ENCODE measurements at regions not wholly inside any gene's neighbourhood (a gene's known extent, or its start where the extent isn't known, plus 50 kb on each side); places are given as distances from the start of the nearest gene placed in this dataset.

- Histone ChIP-seq H2AFZ (ENCODE audit: low read depth, low read length, severe bottlenecking) (no peak overlapping the region), H4K20me1 (ENCODE audit: low read depth, low read length) (no peaks in the 10 kb centered on the region), H3K27ac (ENCODE audit: low read depth, low read length) (no peak overlapping the region), H3K79me2 (ENCODE audit: insufficient read depth, low read length) (no peaks in the 10 kb centered on the region), H3K9ac (ENCODE audit: low read length) (no peak overlapping the region), H3K36me3 (ENCODE audit: low read length) (no peaks in the 10 kb centered on the region), H3K9me2 (replicated peaks; ENCODE audit: insufficient read depth, low read length) (no peaks in the 10 kb centered on the region), H3K4me3 (ENCODE audit: insufficient read depth, low read length, poor library complexity, severe bottlenecking) (no peak overlapping the region), H3F3A (ENCODE audit: insufficient read depth) (no peaks in the 10 kb centered on the region), H3K27me3 (ENCODE audit: low read length) (no peaks in the 10 kb centered on the region), H3K9me3 (ENCODE audit: insufficient read depth, low read length) (no peaks in the 10 kb centered on the region), H3K4me2 (ENCODE audit: low read depth, low read length, poor library complexity, severe bottlenecking) (no peak overlapping the region)
- no peak for TF ChIP-seq EZH2phosphoT487 (conservative IDR thresholded peaks at IDR 0.05; ENCODE audit: low read length)
- TF ChIP-seq, protein P1, sequence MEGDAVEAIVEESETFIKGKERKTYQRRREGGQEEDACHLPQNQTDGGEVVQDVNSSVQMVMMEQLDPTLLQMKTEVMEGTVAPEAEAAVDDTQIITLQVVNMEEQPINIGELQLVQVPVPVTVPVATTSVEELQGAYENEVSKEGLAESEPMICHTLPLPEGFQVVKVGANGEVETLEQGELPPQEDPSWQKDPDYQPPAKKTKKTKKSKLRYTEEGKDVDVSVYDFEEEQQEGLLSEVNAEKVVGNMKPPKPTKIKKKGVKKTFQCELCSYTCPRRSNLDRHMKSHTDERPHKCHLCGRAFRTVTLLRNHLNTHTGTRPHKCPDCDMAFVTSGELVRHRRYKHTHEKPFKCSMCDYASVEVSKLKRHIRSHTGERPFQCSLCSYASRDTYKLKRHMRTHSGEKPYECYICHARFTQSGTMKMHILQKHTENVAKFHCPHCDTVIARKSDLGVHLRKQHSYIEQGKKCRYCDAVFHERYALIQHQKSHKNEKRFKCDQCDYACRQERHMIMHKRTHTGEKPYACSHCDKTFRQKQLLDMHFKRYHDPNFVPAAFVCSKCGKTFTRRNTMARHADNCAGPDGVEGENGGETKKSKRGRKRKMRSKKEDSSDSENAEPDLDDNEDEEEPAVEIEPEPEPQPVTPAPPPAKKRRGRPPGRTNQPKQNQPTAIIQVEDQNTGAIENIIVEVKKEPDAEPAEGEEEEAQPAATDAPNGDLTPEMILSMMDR (IDR thresholded peaks at IDR 0.05; ENCODE audit: insufficient read depth, low read length, poor library complexity, severe bottlenecking) = no peak
Measured at GRCh38 chr10:88165849-88166271, 302.4 kb downstream of the PTEN start.

DNA sequence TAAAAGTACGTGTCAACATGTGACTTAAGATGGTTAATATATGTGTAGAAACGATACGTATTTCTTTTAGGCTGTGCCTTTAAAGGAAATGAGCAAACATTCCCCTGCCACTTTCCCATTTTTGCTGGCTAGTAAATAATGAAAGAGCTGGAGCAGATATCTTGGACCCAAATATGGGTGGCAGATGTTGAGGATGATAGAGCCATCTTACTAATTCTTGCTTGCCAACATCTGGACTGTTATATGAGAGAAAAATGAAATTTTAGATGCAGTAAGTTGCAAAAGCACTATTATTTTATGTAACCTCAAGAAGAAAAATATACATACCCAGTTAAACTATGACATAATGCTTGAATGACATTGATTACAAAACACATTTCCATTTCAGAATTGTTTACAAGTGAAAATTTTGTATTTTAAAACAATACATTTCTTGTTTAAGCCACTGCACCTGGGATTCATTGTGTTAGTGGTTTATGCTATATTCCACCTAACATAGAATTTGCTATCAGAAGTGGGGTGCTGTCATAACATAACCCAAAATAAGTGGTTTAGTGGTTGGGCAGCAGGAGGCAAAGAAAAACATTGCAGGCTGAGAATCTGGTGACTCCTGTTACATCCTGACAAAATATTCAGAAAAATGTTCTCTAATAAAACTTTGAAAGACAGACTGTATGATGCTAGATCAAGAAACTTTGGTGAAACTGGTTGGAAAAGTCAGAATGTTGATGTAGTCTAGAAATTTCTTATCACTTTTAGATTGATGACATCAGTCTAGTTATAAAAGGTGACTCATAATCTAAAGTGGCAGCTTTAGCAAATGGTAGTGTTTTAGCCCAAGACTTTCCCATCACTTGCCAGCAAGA is 305.0 kb downstream of the PTEN start:
- Histone ChIP-seq H3K9me2 (replicated peaks; ENCODE audit: insufficient read depth, low read length) (no peaks in the 10 kb centered on the region), H3F3A (ENCODE audit: insufficient read depth) (no peaks in the 10 kb centered on the region), H3K4me3 (ENCODE audit: insufficient read depth, low read length, poor library complexity, severe bottlenecking) (no peak overlapping the region), H3K27me3 (ENCODE audit: low read length) (no peaks in the 10 kb centered on the region), H3K36me3 (ENCODE audit: low read length) (no peaks in the 10 kb centered on the region), H3K4me2 (ENCODE audit: low read depth, low read length, poor library complexity, severe bottlenecking) (no peak overlapping the region), H3K9ac (ENCODE audit: low read length) (no peak overlapping the region), H3K79me2 (ENCODE audit: insufficient read depth, low read length) (no peaks in the 10 kb centered on the region), H3K27ac (ENCODE audit: low read depth, low read length) (no peak overlapping the region), H4K20me1 (ENCODE audit: low read depth, low read length) (no peaks in the 10 kb centered on the region), H2AFZ (ENCODE audit: low read depth, low read length, severe bottlenecking) (no peak overlapping the region), H3K9me3 (ENCODE audit: insufficient read depth, low read length) (no peaks in the 10 kb centered on the region)
- TF ChIP-seq, protein P1 (IDR thresholded peaks at IDR 0.05; ENCODE audit: insufficient read depth, low read length, poor library complexity, severe bottlenecking) = no peak
- no peak for TF ChIP-seq EZH2phosphoT487 (conservative IDR thresholded peaks at IDR 0.05; ENCODE audit: low read length)

DNA sequence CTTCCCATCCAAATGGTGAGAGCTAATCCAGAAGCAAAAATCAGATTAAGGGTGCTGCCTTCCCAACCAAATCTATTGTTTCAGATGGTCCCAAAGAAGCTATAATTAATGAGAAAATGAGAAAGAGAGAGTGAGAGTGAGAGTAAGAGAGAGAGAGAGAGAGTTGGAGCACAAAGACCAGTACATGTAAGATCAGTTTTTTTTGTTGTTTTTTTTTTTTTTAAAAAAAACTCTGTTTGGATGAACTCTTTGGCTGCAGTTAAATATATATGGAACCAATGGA is 305.6 kb downstream of the PTEN start:
- Histone ChIP-seq H3K4me2 (ENCODE audit: low read depth, low read length, poor library complexity, severe bottlenecking) (no peak overlapping the region), H2AFZ (ENCODE audit: low read depth, low read length, severe bottlenecking) (no peak overlapping the region), H3K9ac (ENCODE audit: low read length) (no peak overlapping the region), H3K9me2 (replicated peaks; ENCODE audit: insufficient read depth, low read length) (no peaks in the 10 kb centered on the region), H3K27ac (ENCODE audit: low read depth, low read length) (no peak overlapping the region), H4K20me1 (ENCODE audit: low read depth, low read length) (no peaks in the 10 kb centered on the region), H3K79me2 (ENCODE audit: insufficient read depth, low read length) (no peaks in the 10 kb centered on the region), H3K36me3 (ENCODE audit: low read length) (no peaks in the 10 kb centered on the region), H3K4me3 (ENCODE audit: insufficient read depth, low read length, poor library complexity, severe bottlenecking) (no peak overlapping the region), H3K27me3 (ENCODE audit: low read length) (no peaks in the 10 kb centered on the region), H3K9me3 (ENCODE audit: insufficient read depth, low read length) (no peaks in the 10 kb centered on the region), H3F3A (ENCODE audit: insufficient read depth) (no peaks in the 10 kb centered on the region)
- no peak for TF ChIP-seq EZH2phosphoT487 (conservative IDR thresholded peaks at IDR 0.05; ENCODE audit: low read length)
- TF ChIP-seq, protein P1 (IDR thresholded peaks at IDR 0.05; ENCODE audit: insufficient read depth, low read length, poor library complexity, severe bottlenecking) = no peak

All from SU-DHL-6 (cell line).